Keratinocyte (primary cell): ENCODE measurements at regions not wholly inside any gene's neighbourhood (a gene's known extent, or its start where the extent isn't known, plus 50 kb on each side); places are given as distances from the start of the nearest gene placed in this dataset.

ENCODE experiments used
- DNase-seq: peaks from one replicate; pipeline ENCODE4 v3.0.0-alpha.2; 2011; ENCODE audit warnings: low read depth, missing footprints, low spot score
- FAIRE-seq: peaks from 2 replicates; lab custom pipeline; 2011; peaks lifted over from hg19 to GRCh38; lab: Jason Lieb, UNC
- H2AFZ ChIP-seq: 2 replicates; pipeline ENCODE4 v1.6.0; 2012; ENCODE audit warnings: low read length, control low read depth, inconsistent platforms; ENCODE audit not compliant: control insufficient read depth
- H3K27ac ChIP-seq: 2 replicates; pipeline ENCODE4 v1.5.1; 2011; ENCODE audit warnings: low read length; ENCODE audit not compliant: control insufficient read depth, insufficient read depth
- H3K27me3 ChIP-seq: 3 replicates; pipeline ENCODE4 v1.6.0; 2011; ENCODE audit warnings: low read length; ENCODE audit not compliant: control insufficient read depth, insufficient read depth; ENCODE audit errors: extremely low read depth
- H3K36me3 ChIP-seq, 2 experiments: 2 replicates in 1 of 2; 3 replicates in 1 of 2; pipeline ENCODE4 v1.5.1; 2011; ENCODE audit warnings: low read length in 2 of 2, mild to moderate bottlenecking in 1 of 2; ENCODE audit not compliant: control insufficient read depth in 2 of 2, insufficient read depth in 2 of 2; ENCODE audit errors: extremely low read depth in 1 of 2
- H3K4me1 ChIP-seq: 3 replicates; pipeline ENCODE4 v1.5.1; 2011; ENCODE audit warnings: low read length; ENCODE audit not compliant: control insufficient read depth, insufficient read depth; ENCODE audit errors: extremely low read depth
- H3K4me2 ChIP-seq: 3 replicates; pipeline ENCODE4 v1.6.0; 2011; ENCODE audit warnings: low read depth, low read length; ENCODE audit not compliant: control insufficient read depth, insufficient read depth; ENCODE audit errors: extremely low read depth
- H3K4me3 ChIP-seq, 3 experiments: fragments of 200-600 bp in 1 of 3; sonication (generic) in 1 of 3; 2 replicates in 2 of 3; 3 replicates in 1 of 3; pipeline ENCODE4 v1.5.1; 2011 to 2016; ENCODE audit warnings: low read length in 3 of 3, mild to moderate bottlenecking in 3 of 3, control low read depth in 2 of 3, inconsistent platforms in 1 of 3, low read depth in 1 of 3, mixed read lengths in 1 of 3, mixed run types in 1 of 3, moderate library complexity in 1 of 3; ENCODE audit not compliant: control insufficient read depth in 2 of 3, insufficient read depth in 2 of 3; ENCODE audit errors: extremely low read depth in 1 of 3
- H3K79me2 ChIP-seq: 2 replicates; pipeline ENCODE4 v1.6.0; 2012; ENCODE audit warnings: low read length; ENCODE audit not compliant: control insufficient read depth, insufficient read depth
- H3K9ac ChIP-seq: 3 replicates; pipeline ENCODE4 v1.6.0; 2011; ENCODE audit warnings: low read length; ENCODE audit not compliant: control insufficient read depth, insufficient read depth; ENCODE audit errors: extremely low read depth
- H3K9me1 ChIP-seq: 3 replicates; pipeline ENCODE4 v1.6.0; 2011; ENCODE audit warnings: low read length; ENCODE audit not compliant: control insufficient read depth, insufficient read depth; ENCODE audit errors: extremely low read depth
- H3K9me3 ChIP-seq: 2 replicates; pipeline ENCODE4 v1.5.1; 2012; ENCODE audit warnings: low read depth, low read length; ENCODE audit not compliant: control insufficient read depth
- H4K20me1 ChIP-seq: 3 replicates; pipeline ENCODE4 v1.6.0; 2011; ENCODE audit warnings: low read length; ENCODE audit not compliant: control insufficient read depth, insufficient read depth; ENCODE audit errors: extremely low read depth
- EZH2 ChIP-seq: IDR thresholded peaks from one replicate; pipeline ENCODE4 v1.6.1; 2012; ENCODE audit warnings: inconsistent platforms, mild to moderate bottlenecking, low read length, moderate library complexity
- dilution Hi-C: fragments of 300-500 bp; cut with MboI; formaldehyde crosslinking; loops from one replicate; pipeline ENCODE4 v1.7.0; 2020; ENCODE audit warnings: low sequenced_read_pairs; ENCODE audit not compliant: extremely low pct_ligation_motif_present
- TF ChIP-seq, protein P1 (sequence below), 3 experiments: IDR thresholded peaks in 1 of 3; conservative IDR thresholded peaks in 1 of 3; optimal IDR thresholded peaks in 1 of 3; 2 replicates in 2 of 3; 3 replicates in 1 of 3; pipeline versions ENCODE3 to v1.5.1; 2011; ENCODE audit warnings: low read length in 3 of 3, mild to moderate bottlenecking in 3 of 3, moderate library complexity in 2 of 3, control low read depth in 1 of 3, inconsistent platforms in 1 of 3; ENCODE audit not compliant: insufficient read depth in 2 of 3; ENCODE audit errors: extremely low read depth in 1 of 3

DNA sequence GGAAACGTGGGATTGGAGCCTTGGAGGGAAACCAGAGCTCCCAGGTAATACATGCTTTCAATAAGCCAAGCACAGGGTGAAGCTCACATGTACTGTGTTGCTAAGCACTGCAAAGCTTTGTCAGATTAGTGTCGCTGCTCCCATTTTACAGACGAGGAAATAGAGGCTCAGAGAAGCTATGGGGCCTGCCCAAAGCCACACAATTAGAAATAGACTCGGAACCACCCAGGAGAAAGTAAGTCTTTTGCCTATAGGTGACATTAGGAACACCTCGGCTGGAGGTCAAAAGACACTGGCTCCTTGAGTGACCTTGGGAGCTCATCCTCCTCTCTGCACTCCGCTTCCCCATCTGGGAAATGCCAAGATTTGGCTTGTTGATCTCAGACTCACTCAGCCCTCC lies 175.6 kb upstream of the ZC3H12A start:
- FAIRE-seq (no peak), DNase-seq (no peak)
- dilution Hi-C loops, result no loop called here
- Histone ChIP-seq H3K36me3 (no peaks in the 10 kb centered on the region), H3K9me3 (no peaks in the 10 kb centered on the region), H3K79me2 (no peaks in the 10 kb centered on the region), H3K9ac (no peak overlapping the region), H3K9me1 (no peaks in the 10 kb centered on the region), H3K4me2 (no peak overlapping the region), H4K20me1 (no peaks in the 10 kb centered on the region), H3K4me1 (no peaks in the 10 kb centered on the region), H3K27me3 (no peaks in the 10 kb centered on the region), H3K27ac (no peak overlapping the region), H3K4me3 (no peak overlapping the region), H2AFZ (no peak overlapping the region)
- no peak for TF ChIP-seq EZH2
- TF ChIP-seq, protein P1, sequence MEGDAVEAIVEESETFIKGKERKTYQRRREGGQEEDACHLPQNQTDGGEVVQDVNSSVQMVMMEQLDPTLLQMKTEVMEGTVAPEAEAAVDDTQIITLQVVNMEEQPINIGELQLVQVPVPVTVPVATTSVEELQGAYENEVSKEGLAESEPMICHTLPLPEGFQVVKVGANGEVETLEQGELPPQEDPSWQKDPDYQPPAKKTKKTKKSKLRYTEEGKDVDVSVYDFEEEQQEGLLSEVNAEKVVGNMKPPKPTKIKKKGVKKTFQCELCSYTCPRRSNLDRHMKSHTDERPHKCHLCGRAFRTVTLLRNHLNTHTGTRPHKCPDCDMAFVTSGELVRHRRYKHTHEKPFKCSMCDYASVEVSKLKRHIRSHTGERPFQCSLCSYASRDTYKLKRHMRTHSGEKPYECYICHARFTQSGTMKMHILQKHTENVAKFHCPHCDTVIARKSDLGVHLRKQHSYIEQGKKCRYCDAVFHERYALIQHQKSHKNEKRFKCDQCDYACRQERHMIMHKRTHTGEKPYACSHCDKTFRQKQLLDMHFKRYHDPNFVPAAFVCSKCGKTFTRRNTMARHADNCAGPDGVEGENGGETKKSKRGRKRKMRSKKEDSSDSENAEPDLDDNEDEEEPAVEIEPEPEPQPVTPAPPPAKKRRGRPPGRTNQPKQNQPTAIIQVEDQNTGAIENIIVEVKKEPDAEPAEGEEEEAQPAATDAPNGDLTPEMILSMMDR (optimal IDR thresholded peaks at IDR 0.05 in 1 of 3, IDR thresholded peaks at IDR 0.05 in 1 of 3, conservative IDR thresholded peaks at IDR 0.05 in 1 of 3; ENCODE audit: extremely low read depth in 1 of 3, insufficient read depth in 2 of 3, low read length in 3 of 3), result no peak

DNA sequence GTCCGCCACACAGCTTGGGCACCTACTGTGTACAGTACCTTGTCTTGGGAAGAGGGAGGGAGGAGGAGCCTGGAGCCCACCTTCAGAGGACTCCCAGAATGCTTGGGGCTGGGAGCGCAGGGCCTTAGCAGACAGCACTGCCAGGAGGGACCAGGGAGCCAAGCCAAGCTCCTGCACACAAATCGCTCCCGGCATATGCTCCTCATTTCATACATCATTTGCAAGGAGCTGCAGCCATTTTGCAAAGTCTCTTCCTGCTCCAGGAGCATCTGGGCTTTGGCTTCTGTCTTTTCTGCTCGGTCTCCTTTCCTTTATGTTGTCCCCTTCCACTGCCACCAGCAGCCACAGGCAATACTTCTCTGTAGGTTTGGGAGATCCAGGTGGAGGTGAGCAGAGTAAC lies 175.2 kb upstream of the ZC3H12A start:
- no peak for FAIRE-seq
- Histone ChIP-seq H3K9me1 (no peaks in the 10 kb centered on the region), H3K79me2 (no peaks in the 10 kb centered on the region), H3K36me3 (no peaks in the 10 kb centered on the region), H3K27me3 (no peaks in the 10 kb centered on the region), H3K4me1 (no peaks in the 10 kb centered on the region), H4K20me1 (no peaks in the 10 kb centered on the region), H3K27ac (no peak overlapping the region), H3K9me3 (no peaks in the 10 kb centered on the region), H3K4me3 (no peak overlapping the region), H2AFZ (no peak overlapping the region), H3K9ac (no peak overlapping the region), H3K4me2 (no peak overlapping the region)
- DNase-seq, result no peak
- TF ChIP-seq EZH2, result no peak
- TF ChIP-seq, protein P1 (optimal IDR thresholded peaks at IDR 0.05 in 1 of 3, IDR thresholded peaks at IDR 0.05 in 1 of 3, conservative IDR thresholded peaks at IDR 0.05 in 1 of 3; ENCODE audit: extremely low read depth in 1 of 3, insufficient read depth in 2 of 3, low read length in 3 of 3), result no peak
- dilution Hi-C loops, result no loop called here
